ENCODE measurements at regions not wholly inside any gene's neighbourhood (a gene's known extent, or its start where the extent isn't known, plus 50 kb on each side); places are given as distances from the start of the nearest gene placed in this dataset.
A peak's percentile ranks its signal among the peaks of the same experiment; 100 is the strongest.
"Not testable (repeated sequence)": the region's sequence is repeated elsewhere in the genome, so short reads cannot be mapped to it uniquely, and the experiment has no call there.

GRCh38 chr18:8997634-8998033 lies 104.9 kb upstream of the NDUFV2 start:
- no peak for ATAC-seq (ENCODE audit: low FRiP score)
- no peak for TF ChIP-seq CTCF (IDR thresholded peaks at IDR 0.05)
- DNase-seq (ENCODE audit: low spot score): no peak

GRCh38 chr18:8998481-8999217 lies 103.8 kb upstream of the NDUFV2 start:
- ATAC-seq (ENCODE audit: low FRiP score) (peak; percentile 63), DNase-seq (ENCODE audit: low spot score) (no peak)
- no peak for TF ChIP-seq CTCF (IDR thresholded peaks at IDR 0.05)

- TF ChIP-seq CTCF (IDR thresholded peaks at IDR 0.05): no peak
- DNase-seq (ENCODE audit: low spot score) (no peak), ATAC-seq (ENCODE audit: low FRiP score) (no peak)
Measured at GRCh38 chr18:8999872-9000271, 102.6 kb upstream of the NDUFV2 start.

- no peak for TF ChIP-seq CTCF (IDR thresholded peaks at IDR 0.05)
- ATAC-seq (ENCODE audit: low FRiP score) (no peak), DNase-seq (ENCODE audit: low spot score) (no peak)
Measured at GRCh38 chr18:9000733-9001132, 101.8 kb upstream of the NDUFV2 start.

- DNase-seq (ENCODE audit: low spot score): no peak
- TF ChIP-seq CTCF (IDR thresholded peaks at IDR 0.05): no peak
- ATAC-seq (ENCODE audit: low FRiP score): no peak
Measured at GRCh38 chr18:9001209-9001608, 101.3 kb upstream of the NDUFV2 start.

- ATAC-seq (ENCODE audit: low FRiP score) (no peak), DNase-seq (ENCODE audit: low spot score) (no peak)
- TF ChIP-seq CTCF (IDR thresholded peaks at IDR 0.05): no peak
Measured at GRCh38 chr18:9003406-9004100, 98.9 kb upstream of the NDUFV2 start.

- not testable (repeated sequence) for DNase-seq (ENCODE audit: low spot score); ATAC-seq (ENCODE audit: low FRiP score)
Measured at GRCh38 chr18:9004308-9004707, 98.2 kb upstream of the NDUFV2 start.

GRCh38 chr18:9007700-9008099 lies 94.8 kb upstream of the NDUFV2 start:
- DNase-seq (ENCODE audit: low spot score): not testable (repeated sequence)

More at GRCh38 chr18:9007700-9008099, 94.8 kb upstream of the NDUFV2 start:
- ATAC-seq (ENCODE audit: low FRiP score): not testable (repeated sequence)
